Iris pigment epithelial cell (primary cell): ENCODE measurements at regions not wholly inside any gene's neighbourhood (a gene's known extent, or its start where the extent isn't known, plus 50 kb on each side); places are given as distances from the start of the nearest gene placed in this dataset.
"Not testable (repeated sequence)": the region's sequence is repeated elsewhere in the genome, so short reads cannot be mapped to it uniquely, and the experiment has no call there.

ENCODE experiments used
- DNase-seq: peaks from one replicate; pipeline ENCODE4 v3.0.0-alpha.2; 2011; ENCODE audit warnings: low read depth

- no peak for DNase-seq
These were observed 102.6 kb downstream of the LHFPL1 start for GRCh38 chrX:112577146-112577545.

- no peak for DNase-seq
These were observed 108.3 kb downstream of the LHFPL1 start for GRCh38 chrX:112571388-112571787.

- no peak for DNase-seq
These were observed 123.9 kb downstream of the LHFPL1 start for GRCh38 chrX:112555831-112556230.

GRCh38 chrX:112545051-112545450 is 134.7 kb downstream of the LHFPL1 start:
- DNase-seq, result no peak

- no peak for DNase-seq
These were observed 143.2 kb downstream of the LHFPL1 start for GRCh38 chrX:112536544-112536943.

GRCh38 chrX:112527903-112528302 is 151.8 kb downstream of the LHFPL1 start:
- no peak for DNase-seq

GRCh38 chrX:112521676-112522075 is 158.1 kb downstream of the LHFPL1 start:
- DNase-seq, result no peak

GRCh38 chrX:112520124-112520523 is 159.6 kb downstream of the LHFPL1 start:
- no peak for DNase-seq

GRCh38 chrX:112513154-112513553 is 166.6 kb downstream of the LHFPL1 start:
- DNase-seq, result peak; percentile 9

GRCh38 chrX:112512509-112512908 is 167.2 kb downstream of the LHFPL1 start:
- DNase-seq, result no peak

- no peak for DNase-seq
These were observed 169.1 kb downstream of the LHFPL1 start for GRCh38 chrX:112510629-112511028.

GRCh38 chrX:112477653-112478052 is 202.1 kb downstream of the LHFPL1 start:
- DNase-seq, result no peak

GRCh38 chrX:112473654-112474053 is 206.1 kb downstream of the LHFPL1 start:
- no peak for DNase-seq

- DNase-seq, result no peak
These were observed 209.2 kb downstream of the LHFPL1 start for GRCh38 chrX:112470551-112470950.

GRCh38 chrX:112461949-112462450 is 217.7 kb downstream of the LHFPL1 start:
- not testable (repeated sequence) for DNase-seq

GRCh38 chrX:112457788-112458187 is 221.9 kb downstream of the LHFPL1 start:
- DNase-seq, result no peak

- no peak for DNase-seq
These were observed 228.9 kb downstream of the LHFPL1 start for GRCh38 chrX:112450810-112451209.

GRCh38 chrX:112440277-112440676 is 239.5 kb downstream of the LHFPL1 start:
- no peak for DNase-seq

- DNase-seq, result no peak
These were observed 255.6 kb downstream of the LHFPL1 start for GRCh38 chrX:112424166-112424565.

GRCh38 chrX:112391313-112391712 is 288.4 kb downstream of the LHFPL1 start:
- no peak for DNase-seq

- not testable (repeated sequence) for DNase-seq
These were observed 298.0 kb downstream of the LHFPL1 start for GRCh38 chrX:112381649-112382298.

GRCh38 chrX:112380541-112381278 is 298.1 kb upstream of the TRPC5 start:
- DNase-seq, result no peak

- no peak for DNase-seq
These were observed 294.9 kb upstream of the TRPC5 start for GRCh38 chrX:112377481-112377880.

GRCh38 chrX:112368371-112368770 is 285.8 kb upstream of the TRPC5 start:
- DNase-seq, result no peak
